ENCODE measurements at regions not wholly inside any gene's neighbourhood (a gene's known extent, or its start where the extent isn't known, plus 50 kb on each side); places are given as distances from the start of the nearest gene placed in this dataset.

DNA sequence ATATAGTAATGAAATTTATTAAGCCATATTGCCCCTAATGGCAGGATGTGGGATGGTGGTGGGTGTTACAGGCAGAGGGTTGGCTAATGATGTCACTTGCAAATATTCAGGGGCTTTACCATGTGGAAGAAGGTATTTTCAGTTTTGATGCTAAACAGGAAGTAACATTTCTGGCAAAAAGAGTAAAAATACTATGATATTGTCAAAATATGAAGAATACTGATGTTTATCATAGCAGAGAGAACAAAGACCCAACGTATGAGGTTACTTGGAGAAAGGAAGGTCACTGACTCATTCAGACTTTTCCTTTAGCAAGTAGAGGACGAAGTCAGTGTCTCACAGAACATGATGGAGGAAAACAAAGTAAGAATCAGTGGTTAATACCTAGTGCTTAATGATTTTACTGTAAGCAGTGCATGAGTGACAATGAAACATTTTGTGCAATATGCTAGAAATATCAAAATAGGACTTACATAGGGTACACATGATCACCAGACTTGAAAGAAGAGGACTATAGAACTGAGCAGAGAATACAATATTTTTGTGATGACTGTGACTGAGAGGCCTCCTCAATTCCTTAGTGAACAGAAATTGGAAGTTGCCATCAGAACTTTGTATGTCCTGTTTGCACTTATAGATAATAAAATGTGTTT is 89.7 kb upstream of the STEAP4 start:
- H3K9me3 ChIP-seq = no peaks in the 10 kb centered on the region
- H3K27me3 ChIP-seq (replicated peaks; ENCODE audit: control insufficient read depth, insufficient read depth, low read length) = no peaks in the 10 kb centered on the region
- H3K4me3 Mint-ChIP-seq (ENCODE audit: unreplicated experiment) = no peak overlapping the region
- H3K9me3 Mint-ChIP-seq (ENCODE audit: unreplicated experiment) = no peaks in the 10 kb centered on the region
- H3K4me1 Mint-ChIP-seq (ENCODE audit: low read depth, unreplicated experiment) = peaks cover 11% of the 10 kb centered on the region
- no peak for DNase-seq
- no peak overlapping the region for H3K27ac Mint-ChIP-seq (ENCODE audit: unreplicated experiment)
- H3K4me3 ChIP-seq (ENCODE audit: low read depth, low read length) = no peak overlapping the region
- TF ChIP-seq, protein P1, sequence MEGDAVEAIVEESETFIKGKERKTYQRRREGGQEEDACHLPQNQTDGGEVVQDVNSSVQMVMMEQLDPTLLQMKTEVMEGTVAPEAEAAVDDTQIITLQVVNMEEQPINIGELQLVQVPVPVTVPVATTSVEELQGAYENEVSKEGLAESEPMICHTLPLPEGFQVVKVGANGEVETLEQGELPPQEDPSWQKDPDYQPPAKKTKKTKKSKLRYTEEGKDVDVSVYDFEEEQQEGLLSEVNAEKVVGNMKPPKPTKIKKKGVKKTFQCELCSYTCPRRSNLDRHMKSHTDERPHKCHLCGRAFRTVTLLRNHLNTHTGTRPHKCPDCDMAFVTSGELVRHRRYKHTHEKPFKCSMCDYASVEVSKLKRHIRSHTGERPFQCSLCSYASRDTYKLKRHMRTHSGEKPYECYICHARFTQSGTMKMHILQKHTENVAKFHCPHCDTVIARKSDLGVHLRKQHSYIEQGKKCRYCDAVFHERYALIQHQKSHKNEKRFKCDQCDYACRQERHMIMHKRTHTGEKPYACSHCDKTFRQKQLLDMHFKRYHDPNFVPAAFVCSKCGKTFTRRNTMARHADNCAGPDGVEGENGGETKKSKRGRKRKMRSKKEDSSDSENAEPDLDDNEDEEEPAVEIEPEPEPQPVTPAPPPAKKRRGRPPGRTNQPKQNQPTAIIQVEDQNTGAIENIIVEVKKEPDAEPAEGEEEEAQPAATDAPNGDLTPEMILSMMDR (IDR thresholded peaks at IDR 0.05; ENCODE audit: insufficient read depth in 1 of 2, low read depth in 1 of 2, low read length in 1 of 2, severe bottlenecking in 1 of 2, unreplicated experiment in 1 of 2) = no peak
- H3K27me3 Mint-ChIP-seq (ENCODE audit: insufficient read depth, unreplicated experiment) = peaks cover 3% of the 10 kb centered on the region
- H3K36me3 ChIP-seq (ENCODE audit: control insufficient read depth, insufficient read depth, low read length) = no peaks in the 10 kb centered on the region
- H3K36me3 Mint-ChIP-seq (ENCODE audit: insufficient read depth, unreplicated experiment) = no peaks in the 10 kb centered on the region
- BruUV-seq (replicated peaks) = no TSS peak
- POLR2A ChIA-PET = no interaction called here
- peaks cover 17% of the 10 kb centered on the region for H3K4me1 ChIP-seq
- CTCF ChIA-PET = no interaction called here
- intact Hi-C loops (cut with micrococcal nuclease; ENCODE audit: unreplicated experiment) = no loop called here

DNA sequence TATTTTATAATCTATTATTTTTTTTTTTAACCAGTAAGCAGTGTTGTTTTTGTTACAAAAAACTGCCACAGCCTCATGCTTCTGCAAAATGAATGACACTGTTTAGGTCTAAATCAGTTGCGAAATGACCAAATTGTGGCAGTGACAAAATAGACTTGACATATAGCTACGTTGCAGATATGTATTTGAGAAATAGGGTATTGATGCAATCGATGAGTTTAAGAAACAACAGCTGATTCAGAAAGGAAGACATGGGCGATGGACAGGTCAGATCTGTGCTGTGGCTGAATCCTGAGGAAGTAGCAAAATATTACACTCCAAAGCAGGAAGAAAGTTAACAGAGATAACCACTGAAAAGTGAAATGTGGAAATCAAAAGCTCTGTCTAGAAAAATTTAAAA is 89.0 kb upstream of the STEAP4 start:
- CTCF ChIA-PET = no interaction called here
- DNase-seq = no peak
- Histone ChIP-seq H3K27me3 (replicated peaks; ENCODE audit: control insufficient read depth, insufficient read depth, low read length) (no peaks in the 10 kb centered on the region), H3K4me3 (ENCODE audit: low read depth, low read length) (no peak overlapping the region), H3K9me3 (no peaks in the 10 kb centered on the region), H3K4me1 (peaks cover 18% of the 10 kb centered on the region), H3K36me3 (ENCODE audit: control insufficient read depth, insufficient read depth, low read length) (no peaks in the 10 kb centered on the region)
- TF ChIP-seq, protein P1 (IDR thresholded peaks at IDR 0.05; ENCODE audit: insufficient read depth in 1 of 2, low read depth in 1 of 2, low read length in 1 of 2, severe bottlenecking in 1 of 2, unreplicated experiment in 1 of 2) = no peak
- Mint-ChIP-seq H3K27me3 (ENCODE audit: insufficient read depth, unreplicated experiment) (peaks cover 3% of the 10 kb centered on the region), H3K27ac (ENCODE audit: unreplicated experiment) (no peak overlapping the region), H3K9me3 (ENCODE audit: unreplicated experiment) (no peaks in the 10 kb centered on the region), H3K4me1 (ENCODE audit: low read depth, unreplicated experiment) (peaks cover 11% of the 10 kb centered on the region), H3K36me3 (ENCODE audit: insufficient read depth, unreplicated experiment) (no peaks in the 10 kb centered on the region), H3K4me3 (ENCODE audit: unreplicated experiment) (no peak overlapping the region)
- intact Hi-C loops (cut with micrococcal nuclease; ENCODE audit: unreplicated experiment) = no loop called here
- BruUV-seq (replicated peaks) = no TSS peak
- POLR2A ChIA-PET = no interaction called here

DNA sequence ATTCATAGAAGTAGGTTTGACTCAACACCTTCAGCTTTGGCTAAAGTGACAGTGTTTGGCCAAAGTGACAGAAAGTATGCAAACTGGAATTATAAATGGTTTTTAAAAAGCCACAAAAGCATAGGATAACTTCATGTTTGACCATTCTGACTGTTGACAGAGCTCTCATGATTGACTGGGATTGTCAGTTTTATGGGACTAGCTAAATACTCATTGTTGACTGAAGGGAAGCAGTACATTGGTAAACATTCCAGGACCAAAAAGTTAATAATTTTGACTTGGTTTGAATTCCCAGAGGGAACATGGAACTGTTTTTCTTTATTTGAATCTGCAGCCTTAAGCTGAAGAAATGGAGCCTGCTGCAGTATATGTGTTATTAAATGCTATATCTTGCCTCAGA is 84.6 kb upstream of the STEAP4 start:
- ChIA-PET POLR2A (no interaction called here), CTCF (interaction anchor here (1.0 kb wide), 1 partner anchor 33 kb away, joined by 3 read pairs; no protein-coding TSS in a partner anchor)
- Histone ChIP-seq H3K9me3 (no peaks in the 10 kb centered on the region), H3K36me3 (ENCODE audit: control insufficient read depth, insufficient read depth, low read length) (no peaks in the 10 kb centered on the region), H3K27me3 (replicated peaks; ENCODE audit: control insufficient read depth, insufficient read depth, low read length) (no peaks in the 10 kb centered on the region), H3K4me3 (ENCODE audit: low read depth, low read length) (no peak overlapping the region), H3K4me1 (peaks cover 25% of the 10 kb centered on the region)
- H3K9me3 Mint-ChIP-seq (ENCODE audit: unreplicated experiment) = no peaks in the 10 kb centered on the region
- no peak overlapping the region for H3K27ac Mint-ChIP-seq (ENCODE audit: unreplicated experiment)
- peaks cover 28% of the 10 kb centered on the region for H3K4me1 Mint-ChIP-seq (ENCODE audit: low read depth, unreplicated experiment)
- H3K4me3 Mint-ChIP-seq (ENCODE audit: unreplicated experiment) = no peak overlapping the region
- peaks cover 7% of the 10 kb centered on the region for H3K27me3 Mint-ChIP-seq (ENCODE audit: insufficient read depth, unreplicated experiment)
- intact Hi-C loops (cut with micrococcal nuclease; ENCODE audit: unreplicated experiment) = no loop called here
- TF ChIP-seq, protein P1 (IDR thresholded peaks at IDR 0.05; ENCODE audit: insufficient read depth in 1 of 2, low read depth in 1 of 2, low read length in 1 of 2, severe bottlenecking in 1 of 2, unreplicated experiment in 1 of 2) = no peak
- H3K36me3 Mint-ChIP-seq (ENCODE audit: insufficient read depth, unreplicated experiment) = no peaks in the 10 kb centered on the region
- no TSS peak for BruUV-seq (replicated peaks)
- peak in 1 of 2 experiments; percentile 8 for DNase-seq
